HG02938 (cell line): ENCODE measurements at regions not wholly inside any gene's neighbourhood (a gene's known extent, or its start where the extent isn't known, plus 50 kb on each side); places are given as distances from the start of the nearest gene placed in this dataset.

Experiments
- ATAC-seq: cut with Tn5 transposase; IDR thresholded peaks from one replicate; pipeline ENCODE4 v1.9.1; 2021; ENCODE audit warnings: mild to moderate bottlenecking, moderate library complexity; ENCODE audit not compliant: unreplicated experiment

DNA sequence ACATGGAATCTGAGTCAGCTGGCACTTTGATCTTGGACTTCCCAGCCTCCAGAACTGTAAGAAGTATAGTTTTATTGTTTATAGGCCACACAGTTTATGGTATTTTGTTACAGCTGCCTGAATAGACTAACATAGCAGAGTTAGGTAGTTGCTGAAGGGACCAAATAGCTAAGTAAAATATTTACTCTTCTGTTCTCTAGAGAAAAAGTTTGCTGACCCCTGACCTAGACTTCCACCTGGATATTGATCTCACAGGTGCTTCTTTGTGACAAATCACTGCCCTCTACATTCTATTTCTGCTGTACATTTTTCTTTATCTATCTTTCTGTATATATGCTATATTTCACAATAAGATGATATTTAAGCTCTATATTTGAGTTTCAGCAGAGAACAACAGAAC is 212.5 kb downstream of the CSNK2A3 start:
- no peak for ATAC-seq

DNA sequence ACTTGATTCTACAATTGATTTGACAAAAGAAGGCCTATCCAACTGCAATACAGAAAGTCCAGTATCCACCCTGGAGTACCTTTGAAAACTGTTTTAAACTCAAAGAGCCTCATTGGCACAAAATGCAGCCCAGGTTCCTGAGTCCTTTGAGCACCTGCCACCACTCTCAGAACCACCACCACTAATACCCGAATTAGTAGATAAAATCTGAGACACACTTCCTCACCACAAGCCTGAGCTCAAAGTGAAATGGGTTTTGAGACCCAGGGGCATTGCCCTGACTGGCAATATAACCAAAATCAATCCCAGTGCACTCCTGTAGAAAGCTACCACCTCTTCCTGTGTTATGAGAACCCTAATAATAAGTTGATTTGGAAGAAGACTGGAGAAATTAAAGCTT is 215.7 kb downstream of the CSNK2A3 start:
- ATAC-seq: no peak

DNA sequence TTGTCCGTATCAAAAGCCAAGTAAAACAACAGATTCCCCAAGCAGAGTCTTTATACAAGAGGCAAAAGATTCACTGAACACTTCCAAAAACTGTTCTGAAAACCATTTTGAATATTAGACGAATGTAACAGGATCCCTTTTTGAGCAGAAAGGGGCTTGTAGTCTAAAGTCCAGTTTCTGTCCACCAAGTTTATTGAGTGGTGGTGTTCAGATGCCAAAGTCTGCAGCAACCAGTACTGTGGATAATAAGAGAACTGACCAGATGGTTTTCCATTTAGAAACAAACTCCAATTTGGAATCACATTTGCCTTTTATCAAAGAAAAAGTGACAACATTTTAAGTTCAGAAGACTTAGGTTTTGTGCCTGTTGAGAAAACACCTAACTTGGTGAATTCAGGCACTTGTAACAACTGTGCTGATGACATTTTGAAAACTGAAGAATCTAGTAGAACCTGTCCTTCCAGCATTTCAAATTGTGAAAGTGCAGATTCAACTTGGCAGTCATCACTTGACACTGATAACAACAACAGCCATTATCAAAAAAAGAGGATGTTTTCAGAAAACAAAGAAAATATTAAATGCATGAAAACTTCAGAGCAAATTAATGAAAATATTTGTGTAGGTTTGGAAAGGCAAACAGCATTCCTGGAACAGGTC is 217.1 kb downstream of the CSNK2A3 start:
- no peak for ATAC-seq

- no peak for ATAC-seq
These were observed 223.9 kb downstream of the CSNK2A3 start for GRCh38 chr11:11129118-11129517.

GRCh38 chr11:11125618-11126017 is 227.4 kb downstream of the CSNK2A3 start:
- no peak for ATAC-seq

DNA sequence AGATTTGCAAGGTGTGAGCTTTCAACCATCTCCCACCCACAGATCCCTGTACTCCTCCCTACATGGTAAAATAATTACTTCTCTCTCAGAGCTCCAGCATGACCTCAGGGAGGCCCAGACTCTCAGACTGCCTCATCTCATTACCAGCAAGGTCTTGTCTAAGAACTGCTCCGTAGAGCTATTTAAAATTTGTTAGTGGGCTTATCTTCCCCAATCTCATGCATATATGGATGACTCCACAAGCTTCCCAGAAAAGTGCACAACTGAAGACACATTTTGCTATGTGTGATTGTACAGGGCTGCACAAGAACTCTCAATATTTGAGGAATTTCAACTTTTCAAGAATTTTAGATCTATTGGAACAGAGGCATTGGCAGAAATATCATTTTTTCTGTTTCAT is 230.3 kb downstream of the CSNK2A3 start:
- no peak for ATAC-seq

GRCh38 chr11:11119917-11120316 is 233.1 kb downstream of the CSNK2A3 start:
- ATAC-seq: no peak

DNA sequence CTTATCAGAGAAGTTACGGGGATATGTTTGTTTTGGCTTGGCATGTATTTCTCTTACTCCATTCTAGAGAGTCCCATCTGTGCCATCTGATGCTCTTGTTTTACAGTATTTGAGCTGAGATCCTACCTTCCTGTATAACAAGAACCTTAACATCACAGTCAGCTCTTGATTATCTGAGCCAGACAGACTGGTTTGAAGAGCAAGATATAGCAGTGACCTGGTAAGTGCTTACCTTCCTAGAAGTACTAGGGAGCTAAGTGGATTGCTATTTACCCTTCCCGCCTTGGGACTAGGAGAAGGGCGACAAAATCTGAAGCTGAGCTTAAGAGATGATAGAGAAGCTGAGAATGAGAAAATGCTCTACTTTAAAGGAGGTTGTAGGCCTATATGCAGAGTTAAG is 235.3 kb downstream of the CSNK2A3 start:
- no peak for ATAC-seq

DNA sequence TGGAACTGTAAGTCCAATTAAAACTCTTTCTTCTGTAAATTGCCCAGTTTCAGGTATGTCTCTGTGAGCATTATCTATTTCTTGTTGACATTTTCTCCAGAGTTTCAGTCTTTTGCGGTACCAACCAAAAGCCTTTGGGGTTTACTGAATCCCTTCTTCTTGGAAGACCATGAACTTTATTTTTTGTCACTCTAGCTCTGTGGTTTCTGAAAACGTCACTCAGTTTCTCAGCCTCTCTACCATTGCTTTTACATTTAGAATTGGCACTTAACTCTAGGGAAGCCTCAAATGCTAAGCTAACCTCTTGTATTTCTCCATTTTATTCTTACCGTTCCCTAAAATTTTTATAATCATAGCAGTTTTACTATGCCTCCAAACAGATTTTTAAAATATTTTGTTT is 237.6 kb downstream of the CSNK2A3 start:
- no peak for ATAC-seq

DNA sequence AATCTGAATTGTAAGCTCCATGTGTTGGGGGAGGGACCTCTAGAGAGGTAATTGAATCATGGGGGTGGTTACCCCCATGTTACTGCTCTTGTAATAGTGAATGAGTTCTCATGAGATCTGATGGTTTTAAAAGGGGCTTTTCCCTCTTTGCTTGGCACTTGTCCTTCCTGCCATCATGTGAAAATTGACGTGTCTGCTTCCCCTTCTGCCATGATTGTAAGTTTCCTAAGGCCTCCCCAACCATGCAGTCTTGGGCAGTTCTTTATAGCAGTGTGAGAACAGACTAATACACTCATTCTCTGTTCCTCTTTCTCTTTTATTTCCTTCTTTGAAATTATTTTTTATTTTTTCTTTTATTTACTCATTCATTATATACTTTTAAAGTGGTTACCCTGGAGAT is 239.4 kb downstream of the CSNK2A3 start:
- no peak for ATAC-seq

DNA sequence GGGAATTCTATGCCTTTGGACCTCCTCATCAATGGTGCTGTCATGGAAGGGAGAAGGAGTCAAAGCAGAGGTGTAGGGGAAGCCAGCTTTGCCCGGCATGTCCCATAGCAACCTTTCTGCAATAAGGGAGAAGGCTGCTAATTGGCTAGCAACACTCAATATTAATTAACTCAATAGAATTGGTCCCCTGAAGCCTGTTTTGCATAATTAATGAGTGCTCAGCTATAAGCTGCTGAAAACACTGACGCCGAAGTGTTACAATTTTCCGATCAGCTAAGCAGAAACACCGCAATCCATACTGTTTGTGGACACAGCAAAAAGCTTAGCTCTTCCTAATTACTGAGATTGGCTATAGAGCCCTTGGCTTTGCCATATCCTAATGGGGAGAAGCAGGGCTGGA is 245.0 kb downstream of the CSNK2A3 start:
- ATAC-seq: no peak

- ATAC-seq: no peak
These were observed 245.8 kb downstream of the CSNK2A3 start for GRCh38 chr11:11107076-11107723.

DNA sequence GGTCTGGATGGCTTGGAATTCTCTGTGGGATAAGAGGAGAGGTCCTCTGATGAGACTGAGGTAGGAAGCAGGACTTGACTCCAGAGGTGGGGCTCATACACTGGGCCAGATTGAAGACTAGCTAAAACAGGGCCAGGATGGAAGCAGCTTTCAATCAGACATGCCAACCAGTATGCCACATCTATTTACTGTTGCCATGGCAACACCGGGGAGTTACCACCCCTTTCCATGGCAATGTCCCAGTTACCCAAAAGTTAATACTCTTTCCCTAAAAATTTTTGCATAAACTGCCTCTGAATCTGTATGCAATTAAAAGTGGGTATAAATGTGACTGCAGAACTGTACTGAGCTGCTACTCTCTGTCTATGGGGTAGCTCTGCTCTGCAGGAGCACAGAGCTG is 247.5 kb upstream of the ZBED5 start:
- no peak for ATAC-seq

DNA sequence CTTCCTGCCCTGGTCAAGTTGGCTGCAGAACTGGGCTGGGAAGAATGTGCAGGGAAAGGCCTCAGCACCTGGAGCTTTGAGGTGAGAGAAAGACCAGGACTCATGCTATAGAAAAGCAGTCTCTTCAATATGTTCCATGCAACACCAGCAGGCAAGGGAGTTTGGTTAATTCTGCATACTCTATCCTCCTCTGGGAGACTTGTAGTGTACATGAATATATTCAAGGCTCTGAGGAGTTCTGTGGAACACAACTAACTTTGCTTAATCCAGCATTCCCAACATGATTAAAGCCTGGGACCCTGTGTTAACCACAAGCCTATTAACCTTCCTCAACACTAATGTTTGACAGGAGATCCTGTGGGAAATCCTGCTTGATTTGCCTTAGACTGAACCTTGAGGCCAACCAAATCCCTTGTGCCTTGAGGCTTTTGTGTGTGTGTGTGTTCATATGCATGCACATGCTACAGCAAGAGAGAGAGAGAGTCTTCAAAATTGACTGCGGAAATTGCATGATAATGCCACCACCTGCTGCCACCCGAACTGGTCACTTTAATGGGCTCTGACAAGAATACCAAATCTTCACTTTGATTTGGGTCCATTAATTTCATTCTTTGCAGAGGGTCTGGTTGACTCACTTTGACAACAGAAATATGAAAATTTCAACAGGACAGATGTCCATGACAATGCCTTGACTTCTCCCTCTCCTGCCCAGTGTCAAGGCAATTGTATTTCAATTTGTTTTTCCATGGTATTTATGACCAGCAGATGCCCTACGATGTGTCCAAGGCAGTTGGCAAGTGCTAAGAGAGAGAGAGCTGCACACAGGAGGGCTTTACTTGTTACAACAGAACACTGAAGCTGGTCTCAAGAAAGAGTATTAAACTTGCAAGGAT is 238.2 kb upstream of the ZBED5 start:
- no peak for ATAC-seq

- ATAC-seq: no peak
These were observed 232.6 kb upstream of the ZBED5 start for GRCh38 chr11:11090495-11090894.

- no peak for ATAC-seq
These were observed 232.0 kb upstream of the ZBED5 start for GRCh38 chr11:11089805-11090204.

GRCh38 chr11:11086979-11087378 is 229.1 kb upstream of the ZBED5 start:
- ATAC-seq: no peak

- no peak for ATAC-seq
These were observed 227.7 kb upstream of the ZBED5 start for GRCh38 chr11:11085580-11085979.

- no peak for ATAC-seq
These were observed 226.5 kb upstream of the ZBED5 start for GRCh38 chr11:11084337-11084736.

DNA sequence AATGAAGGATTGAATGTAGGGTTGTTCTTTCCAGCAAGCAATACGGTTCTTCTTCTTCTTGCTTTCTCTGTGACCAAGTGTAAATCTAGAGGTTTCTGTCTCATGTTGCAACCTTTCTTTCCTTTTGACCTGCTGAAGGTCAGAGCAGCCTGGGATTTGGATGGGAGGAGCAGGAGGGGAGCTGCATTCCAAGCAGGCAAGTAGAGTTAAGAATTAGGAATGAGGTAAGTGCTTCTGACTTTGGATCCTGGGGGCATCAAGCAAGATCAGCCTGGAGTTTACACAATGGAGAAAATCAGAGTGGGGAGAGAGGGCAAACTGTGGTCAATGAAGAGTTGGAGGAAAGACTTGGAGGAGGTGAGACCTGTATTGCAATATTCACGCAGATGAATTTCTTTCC is 225.6 kb upstream of the ZBED5 start:
- ATAC-seq: no peak

- no peak for ATAC-seq
These were observed 224.8 kb upstream of the ZBED5 start for GRCh38 chr11:11082646-11083045.

GRCh38 chr11:11081776-11082175 is 223.9 kb upstream of the ZBED5 start:
- no peak for ATAC-seq
